CD4-positive, alpha-beta T cell treated with Interleukin-1 beta for 1 hour (primary cell): ENCODE measurements at regions not wholly inside any gene's neighbourhood (a gene's known extent, or its start where the extent isn't known, plus 50 kb on each side); places are given as distances from the start of the nearest gene placed in this dataset.

Experiments
- DNase-seq, 2 donors: peaks; one replicate each; pipeline ENCODE4 v3.0.0-alpha.2; 2020 to 2022

- DNase-seq: no peak
Observed at GRCh38 chr20:52768694-52769093, 203.5 kb upstream of the TSHZ2 start.

GRCh38 chr20:52766645-52767435, 205.3 kb upstream of the TSHZ2 start:
- no peak for DNase-seq

- DNase-seq: no peak
Observed at GRCh38 chr20:52763321-52763853, 208.8 kb upstream of the TSHZ2 start.

- DNase-seq: no peak
Observed at GRCh38 chr20:52761867-52762266, 210.3 kb upstream of the TSHZ2 start.

GRCh38 chr20:52760791-52761190, 211.4 kb upstream of the TSHZ2 start:
- DNase-seq: no peak

GRCh38 chr20:52757411-52757810, 214.7 kb upstream of the TSHZ2 start:
- DNase-seq: no peak

GRCh38 chr20:52755744-52756143, 216.4 kb upstream of the TSHZ2 start:
- DNase-seq: no peak

GRCh38 chr20:52754366-52754765, 217.8 kb upstream of the TSHZ2 start:
- no peak for DNase-seq

GRCh38 chr20:52752023-52752422, 220.1 kb upstream of the TSHZ2 start:
- no peak for DNase-seq

- DNase-seq: no peak
Observed at GRCh38 chr20:52751571-52751970, 220.6 kb upstream of the TSHZ2 start.

- no peak for DNase-seq
Observed at GRCh38 chr20:52749938-52750337, 222.2 kb upstream of the TSHZ2 start.

- DNase-seq: no peak
Observed at GRCh38 chr20:52748990-52749389, 223.2 kb upstream of the TSHZ2 start.

GRCh38 chr20:52748285-52748932, 223.7 kb upstream of the TSHZ2 start:
- DNase-seq: no peak

GRCh38 chr20:52747845-52748284, 224.3 kb upstream of the TSHZ2 start:
- DNase-seq: no peak

GRCh38 chr20:52746770-52747169, 225.4 kb upstream of the TSHZ2 start:
- DNase-seq: no peak

GRCh38 chr20:52746190-52746589, 226.0 kb upstream of the TSHZ2 start:
- DNase-seq: no peak

GRCh38 chr20:52744441-52744840, 227.7 kb upstream of the TSHZ2 start:
- DNase-seq: no peak

GRCh38 chr20:52738081-52738480, 234.1 kb upstream of the TSHZ2 start:
- no peak for DNase-seq

- no peak for DNase-seq
Observed at GRCh38 chr20:52736507-52736906, 235.7 kb upstream of the TSHZ2 start.

GRCh38 chr20:52731093-52731492, 241.1 kb upstream of the TSHZ2 start:
- DNase-seq: no peak

- no peak for DNase-seq
Observed at GRCh38 chr20:52727740-52728456, 244.3 kb upstream of the TSHZ2 start.

- DNase-seq: no peak
Observed at GRCh38 chr20:52724541-52724940, 247.6 kb upstream of the TSHZ2 start.

- DNase-seq: no peak
Observed at GRCh38 chr20:52722926-52723688, 249.1 kb upstream of the TSHZ2 start.
